Renal cortical epithelial cell (primary cell): ENCODE measurements at regions not wholly inside any gene's neighbourhood (a gene's known extent, or its start where the extent isn't known, plus 50 kb on each side); places are given as distances from the start of the nearest gene placed in this dataset.

Experiments used
- DNase-seq: peaks from one replicate; pipeline ENCODE4 v3.0.0-alpha.2; 2011; ENCODE audit warnings: low read depth

- DNase-seq = peak; percentile 6
Measured at GRCh38 chr7:85510287-85510686, 323.4 kb upstream of the SEMA3D start.

- DNase-seq = no peak
Measured at GRCh38 chr7:85509476-85509875, 322.6 kb upstream of the SEMA3D start.

DNA sequence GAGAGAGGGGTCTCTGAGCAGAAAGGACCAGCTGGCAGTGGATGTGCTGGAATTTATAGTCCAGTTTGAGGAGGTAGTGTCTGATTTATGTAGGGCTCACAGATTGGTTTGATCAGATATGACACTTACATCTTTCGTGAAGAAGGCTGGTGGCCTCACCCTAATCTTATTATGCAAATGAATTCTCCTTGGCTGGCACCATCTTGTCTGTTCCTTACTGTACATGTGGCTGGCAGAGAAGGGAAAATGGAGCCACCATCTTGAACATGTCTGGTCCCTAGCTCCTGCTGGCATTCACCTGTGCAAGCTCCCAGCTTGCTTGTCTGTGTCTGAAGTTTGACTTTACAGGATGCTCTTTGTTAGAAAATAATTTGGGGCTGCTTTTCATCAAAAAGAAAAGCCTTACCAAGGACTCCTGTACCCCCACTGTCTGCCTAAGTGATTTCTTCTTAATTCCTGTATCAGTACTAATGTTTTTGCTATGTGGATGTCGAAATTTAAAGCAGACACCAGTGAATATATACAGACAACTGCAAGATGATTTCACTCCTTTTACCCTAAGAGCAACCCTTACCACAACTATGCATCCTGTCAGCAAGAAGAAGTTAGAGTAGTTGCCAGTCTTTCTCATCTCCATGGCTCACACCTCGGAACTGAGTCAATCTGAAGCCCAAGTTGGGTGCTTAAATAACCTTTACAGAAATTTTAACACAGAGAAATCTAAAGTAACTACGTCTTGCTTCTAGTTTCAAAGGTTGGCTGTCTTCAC is 322.0 kb upstream of the SEMA3D start:
- DNase-seq = peak; percentile 50

GRCh38 chr7:85498031-85498430 is 311.2 kb upstream of the SEMA3D start:
- DNase-seq = peak; percentile 7

GRCh38 chr7:85489498-85489897 is 302.6 kb upstream of the SEMA3D start:
- peak; percentile 11 for DNase-seq

DNA sequence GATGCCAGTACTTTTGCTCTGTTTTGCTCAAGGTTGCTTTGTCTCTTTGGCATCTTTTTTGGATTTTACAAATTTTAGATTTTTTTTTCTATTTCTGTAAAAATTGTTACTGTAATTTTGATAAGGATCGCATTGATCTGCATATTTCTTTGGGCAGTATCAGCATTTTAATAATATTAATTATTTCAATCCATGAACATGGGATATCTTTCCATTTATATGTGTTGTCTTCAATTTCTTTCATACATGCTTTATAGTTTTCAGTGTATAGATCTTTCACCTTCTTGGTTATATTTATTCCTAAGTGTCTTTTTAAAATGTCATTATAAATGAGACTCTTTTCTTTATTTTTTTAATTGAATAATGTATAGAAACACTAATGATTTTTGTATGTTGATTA is 301.6 kb upstream of the SEMA3D start:
- no peak for DNase-seq

DNA sequence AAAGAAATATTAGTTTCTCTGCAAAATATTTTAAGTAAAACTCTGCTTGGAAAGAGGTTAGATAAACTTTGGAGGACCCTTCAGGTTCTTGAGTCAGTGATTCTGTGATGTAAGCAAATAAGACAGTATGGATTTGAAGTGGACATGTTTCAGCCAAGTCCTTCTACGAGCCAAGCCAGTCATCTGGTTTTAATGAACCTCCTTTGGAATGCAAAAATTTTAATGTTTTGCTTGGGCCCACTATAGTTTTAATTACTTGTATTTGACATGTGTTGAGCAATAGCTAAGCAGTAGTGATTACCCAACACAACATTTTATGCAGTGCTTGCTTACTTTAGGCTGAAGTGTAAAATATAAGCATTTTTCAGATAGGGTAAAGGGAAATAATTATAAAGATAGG is 296.3 kb upstream of the SEMA3D start:
- peak; percentile 66 for DNase-seq

DNA sequence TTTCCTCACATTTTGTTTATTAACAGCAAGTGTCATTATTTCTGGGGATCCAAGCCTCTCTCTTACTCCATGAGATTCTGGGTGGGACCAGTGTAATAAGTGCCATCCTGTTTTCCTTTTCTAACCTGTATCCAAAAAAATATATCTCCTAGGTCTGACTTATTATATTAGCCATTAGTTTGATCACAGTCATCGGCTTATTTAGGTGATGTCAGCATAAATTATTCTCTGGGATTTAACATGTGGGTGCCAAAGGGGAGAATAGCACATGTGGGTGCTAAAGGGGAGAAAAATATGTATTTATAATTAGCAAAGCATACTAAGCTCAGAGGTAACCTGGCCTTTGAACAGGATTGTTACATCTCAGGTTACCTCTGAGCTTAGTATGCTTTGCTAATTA is 293.8 kb upstream of the SEMA3D start:
- no peak for DNase-seq

DNA sequence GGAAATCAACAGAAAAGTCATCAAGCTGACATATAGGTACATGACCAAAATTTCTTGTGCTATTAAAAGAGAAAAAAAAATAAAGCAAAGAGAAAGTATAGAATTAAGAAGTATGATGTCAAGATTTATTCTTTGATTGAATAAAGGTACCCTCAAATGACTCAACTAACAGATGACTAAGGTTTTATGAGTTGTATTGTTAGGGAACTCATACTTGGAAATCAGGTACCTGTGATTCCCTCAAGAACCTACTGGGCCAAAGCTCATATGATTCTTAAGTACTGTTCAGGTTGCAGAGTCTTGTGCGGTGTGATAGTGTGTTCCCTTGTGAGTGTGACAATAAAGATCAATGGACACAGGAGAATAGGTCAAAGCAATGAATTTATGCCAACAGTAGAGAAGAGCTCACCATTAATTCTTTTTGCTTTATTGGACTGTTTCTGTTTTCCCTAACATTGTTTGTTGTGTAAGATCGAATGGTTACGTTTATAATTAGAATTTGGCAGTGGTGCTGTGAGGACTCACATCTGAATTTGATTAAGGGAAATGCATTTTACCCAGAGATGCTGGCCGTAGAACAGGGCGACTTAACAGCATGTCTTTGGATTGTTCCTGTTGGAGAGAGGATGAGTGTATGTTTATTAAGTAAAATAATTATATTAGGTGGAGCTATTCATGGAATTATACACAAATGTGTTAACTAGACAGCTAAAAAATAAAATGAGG is 293.2 kb upstream of the SEMA3D start:
- no peak for DNase-seq

GRCh38 chr7:85478530-85478929 is 291.7 kb upstream of the SEMA3D start:
- no peak for DNase-seq

DNA sequence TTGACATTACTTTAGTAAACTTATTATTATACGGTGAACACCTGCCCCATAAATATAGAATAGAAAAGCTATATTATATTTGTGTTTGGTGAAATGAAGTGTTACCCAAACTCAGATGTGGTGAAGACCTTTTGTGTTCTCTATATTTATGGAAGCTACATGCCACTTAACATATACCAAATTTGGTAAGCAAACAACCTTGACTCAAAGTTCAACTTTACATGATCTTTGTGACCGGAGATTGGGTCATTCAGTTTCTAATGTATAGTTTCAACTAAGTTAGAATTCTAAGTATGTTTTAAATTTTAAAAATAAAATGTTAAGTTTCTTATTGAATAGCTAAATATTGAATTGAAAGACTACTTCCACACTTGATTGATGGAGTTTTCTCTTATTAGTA is 288.6 kb upstream of the SEMA3D start:
- DNase-seq = no peak

GRCh38 chr7:85475071-85475470 is 288.2 kb upstream of the SEMA3D start:
- DNase-seq = no peak

GRCh38 chr7:85474234-85474633 is 287.4 kb upstream of the SEMA3D start:
- no peak for DNase-seq

DNA sequence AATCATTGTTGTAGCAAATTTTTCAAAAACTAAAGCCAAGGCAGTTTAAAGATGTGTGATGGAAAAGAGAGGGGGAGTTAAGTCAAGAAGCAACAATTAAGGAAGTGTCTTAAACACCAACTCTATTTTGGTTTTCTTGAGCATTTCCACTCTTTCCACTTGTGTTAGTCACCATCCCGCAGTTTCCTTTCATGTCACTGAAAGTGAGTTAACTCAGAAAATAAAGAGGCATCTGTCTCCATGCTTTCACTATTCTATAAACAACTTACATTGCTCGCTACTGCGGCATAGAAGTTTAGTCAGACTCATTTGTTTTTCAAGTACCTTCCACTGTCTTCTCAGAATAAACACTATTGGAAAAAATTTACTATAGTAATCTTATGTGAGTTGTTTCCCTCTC is 284.9 kb upstream of the SEMA3D start:
- no peak for DNase-seq

GRCh38 chr7:85471307-85471706 is 284.5 kb upstream of the SEMA3D start:
- no peak for DNase-seq

- no peak for DNase-seq
Measured at GRCh38 chr7:85469446-85470010, 282.7 kb upstream of the SEMA3D start.

DNA sequence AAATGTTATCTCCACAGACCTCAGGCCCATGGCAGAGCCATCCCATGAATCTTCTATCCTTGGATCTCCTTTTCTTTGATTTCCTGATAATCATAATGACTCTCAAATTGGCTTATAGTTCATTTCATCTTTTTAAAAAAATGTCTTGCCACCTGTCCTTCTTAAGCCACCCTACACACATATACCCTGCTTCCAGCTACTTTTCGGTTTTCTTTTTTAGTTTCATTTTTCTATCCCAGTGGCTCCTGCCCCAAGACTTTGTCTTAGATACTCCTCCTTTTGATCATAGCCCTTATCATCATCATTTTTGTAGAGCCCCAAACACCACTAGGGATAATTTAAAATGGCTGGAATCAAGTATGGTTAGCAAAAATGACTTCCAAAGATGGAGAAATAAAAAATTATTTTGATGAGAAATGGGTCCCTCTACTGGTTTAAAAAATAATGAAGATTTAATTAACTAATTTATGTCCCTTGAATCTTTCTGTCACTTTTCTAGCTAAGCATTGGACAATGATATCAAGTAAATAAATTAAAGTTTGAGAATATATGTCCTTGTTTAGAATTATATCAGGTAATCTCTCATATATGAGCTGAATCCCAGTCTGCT is 277.3 kb upstream of the SEMA3D start:
- DNase-seq = peak; percentile 4

GRCh38 chr7:85462671-85463070 is 275.8 kb upstream of the SEMA3D start:
- DNase-seq = no peak

DNA sequence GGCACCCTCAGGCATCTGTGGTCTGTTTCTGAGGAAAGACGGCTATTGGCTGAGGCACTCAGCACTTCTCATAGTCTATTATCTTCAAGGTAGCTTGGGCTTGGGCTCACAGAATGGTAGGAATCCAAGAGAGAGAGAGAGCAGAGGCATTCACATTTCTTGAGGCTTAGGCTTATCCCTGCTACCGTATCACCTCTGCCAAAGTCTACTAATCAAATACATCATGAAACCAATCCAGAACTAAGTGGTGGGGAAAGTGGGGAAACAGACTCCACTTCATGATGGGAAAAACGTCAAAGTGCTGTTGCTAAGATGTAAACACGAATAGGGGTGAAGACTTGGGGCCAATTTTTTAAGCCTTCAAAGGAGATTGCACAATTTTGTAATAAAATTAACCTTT is 271.1 kb upstream of the SEMA3D start:
- no peak for DNase-seq

- DNase-seq = no peak
Measured at GRCh38 chr7:85456254-85456653, 269.4 kb upstream of the SEMA3D start.

DNA sequence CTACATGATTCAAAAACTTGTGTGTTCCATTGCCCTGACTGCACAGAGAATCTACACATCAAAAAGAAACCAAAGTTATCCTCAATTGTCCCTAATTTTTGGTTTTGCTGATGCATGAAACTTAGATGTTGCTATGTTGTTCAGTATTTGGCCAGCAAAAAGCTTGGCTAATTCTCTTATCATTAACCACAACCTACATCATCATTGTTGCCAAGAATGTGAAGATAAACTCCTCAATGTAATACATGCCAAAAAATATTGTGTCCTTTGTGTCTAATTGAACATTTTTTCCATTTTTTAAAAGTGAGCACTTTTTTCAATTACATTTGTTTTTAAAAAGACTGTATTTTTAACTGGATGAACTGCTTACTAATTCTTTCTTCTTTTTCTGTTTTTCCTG is 268.0 kb upstream of the SEMA3D start:
- no peak for DNase-seq

- DNase-seq = no peak
Measured at GRCh38 chr7:85452674-85453073, 265.8 kb upstream of the SEMA3D start.

DNA sequence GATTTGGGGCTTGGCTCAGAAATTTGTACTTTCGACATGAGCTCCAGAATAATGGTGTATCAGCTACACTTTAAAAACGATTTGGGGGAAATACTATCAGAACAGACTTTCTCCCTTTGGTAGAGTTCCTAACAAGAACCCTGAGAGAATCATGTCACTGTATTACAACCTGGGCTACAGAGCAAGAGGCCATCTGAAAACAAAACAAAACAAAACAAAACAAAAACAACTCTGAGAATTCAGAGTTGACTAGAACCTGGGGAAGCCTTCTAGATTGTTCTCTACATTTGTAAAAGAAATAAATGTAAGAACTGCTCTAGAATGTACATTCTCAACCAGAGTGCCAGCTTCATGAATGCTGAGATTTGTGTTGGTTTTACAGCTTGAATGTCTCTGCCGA is 262.6 kb upstream of the SEMA3D start:
- DNase-seq = no peak
